HCT116 (cell line): ENCODE measurements at regions not wholly inside any gene's neighbourhood (a gene's known extent, or its start where the extent isn't known, plus 50 kb on each side); places are given as distances from the start of the nearest gene placed in this dataset.

ENCODE experiments used
- ATAC-seq: fragments of 200-7000 bp; cut with Tn5 transposase; 2 replicates; pipeline ENCODE4 v1.9.1; 2020; ENCODE audit warnings: mild to moderate bottlenecking, moderate library complexity
- BruUV-seq: library from RNA; stranded (reverse); fragments of 400-500 nt; replicated peaks from 2 replicates; lab custom pipeline; 2021; lab: Mats Ljungman, UMichigan
- CTCF ChIA-PET: fragments of 300-600 bp; sonication (Branson Sonifier 250); formaldehyde crosslinking; loops from one replicate; lab custom pipeline; 2021; ENCODE audit warnings: antibody characterized with exemption; lab: Charles Lee
- POLR2A ChIA-PET: fragments of 300-600, 350-600 bp; sonication (Branson Sonifier 250); formaldehyde crosslinking; loops from one replicate; lab custom pipeline; 2021; ENCODE audit warnings: antibody characterized with exemption; lab: Charles Lee
- RAD21 ChIA-PET, 2 experiments: fragments of 300-600 bp; sonication (Branson Sonifier 250); formaldehyde crosslinking; loops; one replicate each; lab custom pipeline; 2023; ENCODE audit warnings: low total read pairs in 2 of 2; ENCODE audit not compliant: uncharacterized antibody in 2 of 2, unreplicated experiment in 2 of 2, low non-redundant PET in 1 of 2; lab: Charles Lee
- DNase-seq: peaks from one replicate; pipeline ENCODE4 v3.0.0-alpha.2; 2010; ENCODE audit warnings: low read depth, low spot score
- H2AFZ ChIP-seq: fragments of 200-600 bp; shearing (Covaris generic), sonication (generic); 2 replicates; pipeline ENCODE4 v1.6.1; 2017; ENCODE audit warnings: low read depth, mixed run types, mixed read lengths, antibody characterized with exemption, low read length; ENCODE audit not compliant: poor library complexity, severe bottlenecking
- H3K27ac ChIP-seq: 2 replicates; pipeline ENCODE4 v1.5.1; 2012; ENCODE audit warnings: low read depth, low read length
- H3K27me3 ChIP-seq: fragments of 200-600 bp; sonication (generic); 2 replicates; pipeline ENCODE4 v1.6.1; 2016; ENCODE audit warnings: mixed run types, low read length, mixed read lengths; ENCODE audit not compliant: insufficient read depth
- H3K36me3 ChIP-seq, 2 experiments: fragments of 200-500 bp in 1 of 2; fragments of 200-600 bp in 1 of 2; sonication (Bioruptor generic) in 1 of 2; sonication (generic) in 1 of 2; 2 replicates each; pipeline versions ENCODE4 v1.5.1 to v1.6.1; 2014 to 2016; ENCODE audit warnings: low read length in 2 of 2, inconsistent platforms in 1 of 2, mixed read lengths in 1 of 2, mixed run types in 1 of 2; ENCODE audit not compliant: insufficient read depth in 2 of 2, control insufficient read depth in 1 of 2
- H3K4me1 ChIP-seq, 2 experiments: fragments of 200-600 bp in 1 of 2; sonication (generic) in 1 of 2; 2 replicates each; pipeline versions ENCODE4 v1.5.1 to v1.6.1; 2012 to 2017; ENCODE audit warnings: low read length in 2 of 2, inconsistent platforms in 1 of 2, mild to moderate bottlenecking in 1 of 2, mixed read lengths in 1 of 2, mixed run types in 1 of 2, moderate library complexity in 1 of 2; ENCODE audit not compliant: insufficient read depth in 2 of 2, control insufficient read depth in 1 of 2
- H3K4me2 ChIP-seq: fragments of 200-600 bp; sonication (generic); 2 replicates; pipeline ENCODE4 v1.6.1; 2017; ENCODE audit warnings: mixed run types, low read length, mixed read lengths
- H3K4me3 ChIP-seq, 2 experiments: fragments of 200-600 bp in 1 of 2; sonication (generic) in 1 of 2; replicated peaks in 1 of 2; 2 replicates each; pipeline ENCODE4 v1.5.1; 2011 to 2016; ENCODE audit warnings: low read length in 2 of 2, control low read depth in 1 of 2, low read depth in 1 of 2, mild to moderate bottlenecking in 1 of 2, mixed read lengths in 1 of 2, mixed run types in 1 of 2
- H3K79me2 ChIP-seq: fragments of 200-600 bp; sonication (generic); 2 replicates; pipeline ENCODE4 v1.6.1; 2017; ENCODE audit warnings: mild to moderate bottlenecking, mixed run types, low read length, moderate library complexity, mixed read lengths; ENCODE audit not compliant: insufficient read depth
- H3K9ac ChIP-seq: fragments of 200-600 bp; sonication (generic); 2 replicates; pipeline ENCODE4 v1.6.1; 2016; ENCODE audit warnings: low read length, mixed read lengths
- H3K9me2 ChIP-seq: fragments of 200-600 bp; sonication (generic), shearing (Covaris generic); 2 replicates; pipeline ENCODE4 v1.6.1; 2017; ENCODE audit warnings: mixed run types, mild to moderate bottlenecking, moderate library complexity; ENCODE audit not compliant: insufficient read depth
- H3K9me3 ChIP-seq, 2 experiments: fragments of 200-500 bp in 1 of 2; fragments of 200-600 bp in 1 of 2; sonication (Bioruptor generic) in 1 of 2; sonication (generic) in 1 of 2; 2 replicates each; pipeline ENCODE4 v1.6.1; 2014 to 2017; ENCODE audit warnings: low read length in 2 of 2, mixed read lengths in 2 of 2, inconsistent platforms in 1 of 2, low read depth in 1 of 2, mild to moderate bottlenecking in 1 of 2, mixed run types in 1 of 2, moderate library complexity in 1 of 2; ENCODE audit not compliant: control insufficient read depth in 1 of 2, insufficient read depth in 1 of 2
- H4K20me1 ChIP-seq: fragments of 200-600 bp; sonication (generic), shearing (Covaris generic); 2 replicates; pipeline ENCODE4 v1.6.1; 2017; ENCODE audit warnings: mixed run types, mild to moderate bottlenecking, moderate library complexity; ENCODE audit not compliant: insufficient read depth
- ATF3 ChIP-seq: IDR thresholded peaks from 2 replicates; pipeline ENCODE4 v1.6.1; 2012
- CEBPB ChIP-seq: IDR thresholded peaks from 2 replicates; pipeline ENCODE4 v1.6.1; 2012; ENCODE audit warnings: low read depth
- CTCF ChIP-seq, 3 experiments: fragments of 200-600 bp in 1 of 3; sonication (generic) in 1 of 3; IDR thresholded peaks in 2 of 3; conservative IDR thresholded peaks in 1 of 3; 2 replicates each; pipeline ENCODE4 v1.5.1; 2012 to 2017; ENCODE audit warnings: low read depth in 2 of 3, low read length in 2 of 3, antibody characterized with exemption in 1 of 3, borderline replicate concordance in 1 of 3, control low read depth in 1 of 3, mild to moderate bottlenecking in 1 of 3, mixed read lengths in 1 of 3, mixed run types in 1 of 3, moderate library complexity in 1 of 3; ENCODE audit not compliant: insufficient read depth in 1 of 3
- ELF1 ChIP-seq: IDR thresholded peaks from 2 replicates; pipeline ENCODE4 v1.6.1; 2012; ENCODE audit warnings: low read depth, borderline replicate concordance
- EZH2 ChIP-seq: fragments of 200-600 bp; sonication (generic); IDR thresholded peaks from 2 replicates; pipeline ENCODE4 v1.6.1; 2017; ENCODE audit warnings: antibody characterized with exemption, mixed run types
- JUND ChIP-seq: IDR thresholded peaks from 2 replicates; pipeline ENCODE4 v1.6.1; 2012
- POLR2AphosphoS5 ChIP-seq: IDR thresholded peaks from 2 replicates; pipeline ENCODE4 v1.6.1; 2011; ENCODE audit warnings: mild to moderate bottlenecking, low read depth, low read length, moderate library complexity
- REST ChIP-seq: IDR thresholded peaks from 2 replicates; pipeline ENCODE4 v1.6.1; 2012; ENCODE audit warnings: low read depth
- SIN3A ChIP-seq: IDR thresholded peaks from 2 replicates; pipeline ENCODE4 v1.6.1; 2012; ENCODE audit warnings: low read depth
- SP1 ChIP-seq: IDR thresholded peaks from 2 replicates; pipeline ENCODE4 v1.6.1; 2012; ENCODE audit warnings: low read depth
- YY1 ChIP-seq: IDR thresholded peaks from 2 replicates; pipeline ENCODE4 v1.6.1; 2011; ENCODE audit warnings: low read length, low read depth, moderate library complexity, mild to moderate bottlenecking; ENCODE audit not compliant: insufficient replicate concordance; ENCODE audit errors: extremely low read depth
- ZBTB33 ChIP-seq: IDR thresholded peaks from 2 replicates; pipeline ENCODE4 v1.6.1; 2011; ENCODE audit warnings: mild to moderate bottlenecking, low read length, moderate library complexity; ENCODE audit not compliant: insufficient replicate concordance; ENCODE audit errors: extremely low read depth
- ZFX ChIP-seq: fragments of 450-650 bp; IDR thresholded peaks from 2 replicates; pipeline ENCODE4 v1.6.1; 2017
- intact Hi-C: fragments of 100-400 bp; cut with micrococcal nuclease; formaldehyde crosslinking; loops from 2 replicates; pipeline ENCODE4 v1.10.0; 2022

GRCh38 chr5:44641820-44642219 is 166.9 kb upstream of the MRPS30 start (continued):
- TF ChIP-seq REST (no peak), JUND (no peak)
- TF ChIP-seq, all 23 proteins: peak for 0

GRCh38 chr5:44640945-44641456 is 167.7 kb upstream of the MRPS30 start:
- no peaks in the 10 kb centered on the region for H4K20me1 ChIP-seq
- BruUV-seq = no TSS peak
- intact Hi-C loops = no loop called here
- no peak overlapping the region for H3K27ac ChIP-seq
- H3K9me2 ChIP-seq = no peaks in the 10 kb centered on the region
- H3K79me2 ChIP-seq = no peaks in the 10 kb centered on the region
- H2AFZ ChIP-seq = no peak overlapping the region
- peaks cover 0 to 6% of the 10 kb centered on the region in 2 experiments; a peak in 1 of 4 replicates for H3K4me1 ChIP-seq
- no peak overlapping the region for H3K9ac ChIP-seq
- H3K4me3 ChIP-seq = no peak overlapping the region
- ChIA-PET RAD21 (no interaction called here), CTCF (no interaction called here), POLR2A (no interaction called here)
- DNase-seq (no peak), ATAC-seq (no peak)
- no peaks in the 10 kb centered on the region for H3K9me3 ChIP-seq
- TF ChIP-seq CEBPB (no peak), SIN3A (no peak), ZBTB33 (no peak), ELF1 (no peak), ATF3 (no peak), ZFX (no peak), CTCF (IDR thresholded peaks at IDR 0.05 in 2 of 3, conservative IDR thresholded peaks at IDR 0.05 in 1 of 3; ENCODE audit: borderline replicate concordance in 1 of 3, insufficient read depth in 1 of 3, low read depth in 2 of 3, low read length in 2 of 3) (no peak), POLR2AphosphoS5 (no peak), SP1 (no peak), YY1 (no peak), REST (no peak), EZH2 (no peak)
- no peaks in the 10 kb centered on the region for H3K36me3 ChIP-seq
- H3K4me2 ChIP-seq = no peak overlapping the region
- H3K27me3 ChIP-seq = no peaks in the 10 kb centered on the region
